ENCODE measurements at regions not wholly inside any gene's neighbourhood (a gene's known extent, or its start where the extent isn't known, plus 50 kb on each side); places are given as distances from the start of the nearest gene placed in this dataset.
"Not testable (repeated sequence)": the region's sequence is repeated elsewhere in the genome, so short reads cannot be mapped to it uniquely, and the experiment has no call there.

GRCh38 chr4:102410884-102411283 is 65.6 kb upstream of the SLC39A8 start:
- H3K36me3 ChIP-seq (ENCODE audit: control insufficient read depth, insufficient read depth, low read length); H2AFZ ChIP-seq (replicated peaks; ENCODE audit: low read length, poor library complexity); BruUV-seq (replicated peaks); H4K91ac ChIP-seq (ENCODE audit: insufficient read depth, low read depth, low read length); POLR2A ChIA-PET (ENCODE audit: unreplicated experiment); H2AK9ac ChIP-seq (replicated peaks; ENCODE audit: low read depth, low read length, poor library complexity); H4K20me1 ChIP-seq (ENCODE audit: insufficient read depth, low read length); intact Hi-C loops (cut with micrococcal nuclease); H3K79me1 ChIP-seq (ENCODE audit: low read depth in 1 of 2, low read length in 2 of 2); H4K5ac ChIP-seq (ENCODE audit: low read depth, low read length); H2BK15ac ChIP-seq (ENCODE audit: low read depth, low read length); H3K4me3 ChIP-seq (ENCODE audit: insufficient read depth, low read depth, low read length); H2BK20ac ChIP-seq (ENCODE audit: low read depth, low read length); ATAC-seq (ENCODE audit: low read depth); H2AK5ac ChIP-seq (ENCODE audit: low read depth, low read length); H3K27me3 ChIP-seq (ENCODE audit: control insufficient read depth, insufficient read depth, low read length); H3K18ac ChIP-seq (ENCODE audit: low read depth, low read length); dilution Hi-C loops (cut with HindIII; ENCODE audit: low sequenced_read_pairs, unreplicated experiment); in situ Hi-C loops (cut with MboI; ENCODE audit: low sequenced_read_pairs); DNase-seq; H3K14ac ChIP-seq (replicated peaks; ENCODE audit: low read depth, low read length); H3K27ac ChIP-seq (ENCODE audit: insufficient read depth, low read length); H3K9me3 ChIP-seq (ENCODE audit: control insufficient read depth, insufficient read depth, low read length); H2BK120ac ChIP-seq (ENCODE audit: low read depth, low read length); H3K4me2 ChIP-seq (ENCODE audit: low read depth, low read length); H3K9me1 ChIP-seq (ENCODE audit: insufficient read depth, low read length); H3K23ac ChIP-seq (ENCODE audit: low read depth, low read length); H3K56ac ChIP-seq (ENCODE audit: extremely low read depth, insufficient read depth, low read length); H4K8ac ChIP-seq (ENCODE audit: low read depth in 2 of 2, low read length in 2 of 2); H3K4ac ChIP-seq (ENCODE audit: low read depth, low read length); H3K4me1 ChIP-seq (ENCODE audit: control insufficient read depth, insufficient read depth, low read length); H3K9ac ChIP-seq (ENCODE audit: low read depth, low read length); H2BK5ac ChIP-seq (ENCODE audit: low read depth, low read length, poor library complexity, severe bottlenecking): not testable (repeated sequence)
- CTCF ChIA-PET: interaction anchor here (0.6 kb wide), 1 partner anchor 9 kb away, joined by 3 read pairs; no protein-coding TSS in a partner anchor
- WGBS, 2 experiments (ENCODE audit: extremely low coverage in 2 of 2, insufficient read length in 1 of 2): no CpG with 5 or more reads among the region's 1 CpG

All from IMR-90 (cell line).